Upper lobe of left lung (tissue), 4 donors: ENCODE measurements at regions not wholly inside any gene's neighbourhood (a gene's known extent, or its start where the extent isn't known, plus 50 kb on each side); places are given as distances from the start of the nearest gene placed in this dataset.

Experiments
- CTCF ChIP-seq, 6 experiments: fragments of 450-650 bp in 4 of 6; fragments of 200-600 bp in 2 of 6; sonication (generic) in 2 of 6; IDR thresholded peaks; one replicate each; pipeline ENCODE4 v1.5.1; 2016 to 2019; ENCODE audit warnings: antibody characterized with exemption in 6 of 6
- EP300 ChIP-seq, 4 donors: sonication (generic); formaldehyde crosslinking; IDR thresholded peaks; one replicate each; pipeline ENCODE4 v1.5.1; 2017; ENCODE audit warnings: antibody characterized with exemption in 4 of 4, control low read depth in 2 of 4
- POLR2A ChIP-seq, 4 donors: fragments of 450-650 bp; IDR thresholded peaks; one replicate each; pipeline ENCODE4 v1.5.1; 2016 to 2017; ENCODE audit warnings: antibody characterized with exemption in 4 of 4, mild to moderate bottlenecking in 2 of 4
- POLR2AphosphoS5 ChIP-seq, 2 donors: sonication (generic); formaldehyde crosslinking; IDR thresholded peaks; one replicate each; pipeline ENCODE4 v1.5.1; 2017; ENCODE audit warnings: antibody characterized with exemption in 2 of 2

GRCh38 chr21:41008974-41009373, 159.0 kb upstream of the BACE2 start:
- TF ChIP-seq CTCF (IDR thresholded peaks at IDR 0.05): no peak
- no peak for TF ChIP-seq POLR2A (IDR thresholded peaks at IDR 0.05)
- TF ChIP-seq EP300 (IDR thresholded peaks at IDR 0.05): no peak
- TF ChIP-seq POLR2AphosphoS5 (IDR thresholded peaks at IDR 0.05): no peak
